Urothelium cell line (cell line): ENCODE measurements at regions not wholly inside any gene's neighbourhood (a gene's known extent, or its start where the extent isn't known, plus 50 kb on each side); places are given as distances from the start of the nearest gene placed in this dataset.
"Not testable (repeated sequence)": the region's sequence is repeated elsewhere in the genome, so short reads cannot be mapped to it uniquely, and the experiment has no call there.

ENCODE experiments used
- DNase-seq: peaks from one replicate; pipeline ENCODE4 v3.0.0; 2011; ENCODE audit warnings: low spot score, mixed read lengths
- FAIRE-seq: peaks from 2 replicates; lab custom pipeline; 2011; peaks lifted over from hg19 to GRCh38; lab: Jason Lieb, UNC

GRCh38 chr1:172912765-172913260 is 137.9 kb downstream of the TNFSF18 start:
- FAIRE-seq (no peak), DNase-seq (no peak)

- DNase-seq (no peak), FAIRE-seq (no peak)
Measured at GRCh38 chr1:172914501-172915144, 136.1 kb downstream of the TNFSF18 start.

GRCh38 chr1:172915271-172915670 is 135.5 kb downstream of the TNFSF18 start:
- FAIRE-seq (no peak), DNase-seq (no peak)

GRCh38 chr1:172916116-172916515 is 134.6 kb downstream of the TNFSF18 start:
- DNase-seq (no peak), FAIRE-seq (no peak)

- FAIRE-seq: peak; percentile 84
Measured at GRCh38 chr1:172917972-172918371, 132.8 kb downstream of the TNFSF18 start.

GRCh38 chr1:172918478-172918877 is 132.3 kb downstream of the TNFSF18 start:
- FAIRE-seq: no peak
- DNase-seq: no peak

More at GRCh38 chr1:172917972-172918371, 132.8 kb downstream of the TNFSF18 start:
- peak; percentile 82 for DNase-seq

- DNase-seq: no peak
- FAIRE-seq: no peak
Measured at GRCh38 chr1:172926070-172926469, 124.7 kb downstream of the TNFSF18 start.

- FAIRE-seq (no peak), DNase-seq (no peak)
Measured at GRCh38 chr1:172928412-172928811, 122.3 kb downstream of the TNFSF18 start.

GRCh38 chr1:172929006-172929405 is 121.7 kb downstream of the TNFSF18 start:
- DNase-seq (no peak), FAIRE-seq (no peak)

- DNase-seq (no peak), FAIRE-seq (no peak)
Measured at GRCh38 chr1:172930142-172930541, 120.6 kb downstream of the TNFSF18 start.

- DNase-seq: no peak
- no peak for FAIRE-seq
Measured at GRCh38 chr1:172931340-172931739, 119.4 kb downstream of the TNFSF18 start.

- no peak for DNase-seq
Measured at GRCh38 chr1:172931761-172932160, 119.0 kb downstream of the TNFSF18 start.

GRCh38 chr1:172932981-172933380 is 117.8 kb downstream of the TNFSF18 start:
- no peak for FAIRE-seq
- no peak for DNase-seq

More at GRCh38 chr1:172931761-172932160, 119.0 kb downstream of the TNFSF18 start:
- no peak for FAIRE-seq

GRCh38 chr1:172934417-172934762 is 116.4 kb downstream of the TNFSF18 start:
- DNase-seq (no peak), FAIRE-seq (no peak)

- FAIRE-seq: no peak
- DNase-seq: no peak
Measured at GRCh38 chr1:172935062-172935592, 115.6 kb downstream of the TNFSF18 start.

- no peak for DNase-seq
- no peak for FAIRE-seq
Measured at GRCh38 chr1:172936088-172936645, 114.6 kb downstream of the TNFSF18 start.

- no peak for DNase-seq
- no peak for FAIRE-seq
Measured at GRCh38 chr1:172938681-172939080, 112.1 kb downstream of the TNFSF18 start.

- no peak for FAIRE-seq
- no peak for DNase-seq
Measured at GRCh38 chr1:172939475-172939874, 111.3 kb downstream of the TNFSF18 start.

- FAIRE-seq (no peak), DNase-seq (no peak)
Measured at GRCh38 chr1:172940174-172940855, 110.4 kb downstream of the TNFSF18 start.

- FAIRE-seq: no peak
- DNase-seq: no peak
Measured at GRCh38 chr1:172941471-172941870, 109.3 kb downstream of the TNFSF18 start.

GRCh38 chr1:172941945-172942344 is 108.8 kb downstream of the TNFSF18 start:
- FAIRE-seq: no peak
- no peak for DNase-seq

- DNase-seq, FAIRE-seq: not testable (repeated sequence)
Measured at GRCh38 chr1:172943138-172943537, 107.6 kb downstream of the TNFSF18 start.
